ENCODE measurements at regions not wholly inside any gene's neighbourhood (a gene's known extent, or its start where the extent isn't known, plus 50 kb on each side); places are given as distances from the start of the nearest gene placed in this dataset.

- TF ChIP-seq CTCF (IDR thresholded peaks at IDR 0.05) (no peak), ZFX (IDR thresholded peaks at IDR 0.05; ENCODE audit: borderline replicate concordance) (no peak)
Observed at GRCh38 chr9:23319092-23319491, 506.9 kb downstream of the ELAVL2 start.
